GM18907 (cell line): ENCODE measurements at regions not wholly inside any gene's neighbourhood (a gene's known extent, or its start where the extent isn't known, plus 50 kb on each side); places are given as distances from the start of the nearest gene placed in this dataset.
"Not testable (repeated sequence)": the region's sequence is repeated elsewhere in the genome, so short reads cannot be mapped to it uniquely, and the experiment has no call there.

Source experiments
- ATAC-seq: cut with Tn5 transposase; IDR thresholded peaks from one replicate; pipeline ENCODE4 v1.9.1; 2021; ENCODE audit warnings: mild to moderate bottlenecking, moderate library complexity; ENCODE audit not compliant: unreplicated experiment

- no peak for ATAC-seq
Observed at GRCh38 chr14:30356438-30357202, 202.3 kb upstream of the G2E3 start.

GRCh38 chr14:30357791-30358190, 201.2 kb upstream of the G2E3 start:
- ATAC-seq: no peak

- no peak for ATAC-seq
Observed at GRCh38 chr14:30362369-30363218, 196.4 kb upstream of the G2E3 start.

GRCh38 chr14:30363219-30363880, 195.6 kb upstream of the G2E3 start:
- not testable (repeated sequence) for ATAC-seq

GRCh38 chr14:30369502-30370180, 189.3 kb upstream of the G2E3 start:
- ATAC-seq: no peak

GRCh38 chr14:30373053-30373452, 185.9 kb upstream of the G2E3 start:
- ATAC-seq: no peak

GRCh38 chr14:30373526-30373925, 185.4 kb upstream of the G2E3 start:
- ATAC-seq: no peak

GRCh38 chr14:30375296-30375892, 183.6 kb upstream of the G2E3 start:
- peak; percentile 99 for ATAC-seq

- no peak for ATAC-seq
Observed at GRCh38 chr14:30381861-30382480, 177.0 kb upstream of the G2E3 start.

- ATAC-seq: no peak
Observed at GRCh38 chr14:30385925-30386324, 173.0 kb upstream of the G2E3 start.

GRCh38 chr14:30387871-30388270, 171.1 kb upstream of the G2E3 start:
- no peak for ATAC-seq

- ATAC-seq: no peak
Observed at GRCh38 chr14:30389134-30389876, 169.7 kb upstream of the G2E3 start.

GRCh38 chr14:30389877-30390385, 169.0 kb upstream of the G2E3 start:
- no peak for ATAC-seq

- ATAC-seq: no peak
Observed at GRCh38 chr14:30395065-30395464, 163.9 kb upstream of the G2E3 start.

- no peak for ATAC-seq
Observed at GRCh38 chr14:30402846-30403245, 156.1 kb upstream of the G2E3 start.

GRCh38 chr14:30403791-30404190, 155.2 kb upstream of the G2E3 start:
- no peak for ATAC-seq

GRCh38 chr14:30409508-30410015, 149.4 kb upstream of the G2E3 start:
- ATAC-seq: not testable (repeated sequence)

- ATAC-seq: no peak
Observed at GRCh38 chr14:30410986-30411385, 148.0 kb upstream of the G2E3 start.

- not testable (repeated sequence) for ATAC-seq
Observed at GRCh38 chr14:30413184-30413583, 145.8 kb upstream of the G2E3 start.
